SW 1271 (cell line): ENCODE measurements at regions not wholly inside any gene's neighbourhood (a gene's known extent, or its start where the extent isn't known, plus 50 kb on each side); places are given as distances from the start of the nearest gene placed in this dataset.
"Not testable (repeated sequence)": the region's sequence is repeated elsewhere in the genome, so short reads cannot be mapped to it uniquely, and the experiment has no call there.

Experiments used
- DNase-seq, 2 experiments: peaks; one replicate each; lab custom pipeline; 2025; lab: John Stamatoyannopoulos, UW

DNA sequence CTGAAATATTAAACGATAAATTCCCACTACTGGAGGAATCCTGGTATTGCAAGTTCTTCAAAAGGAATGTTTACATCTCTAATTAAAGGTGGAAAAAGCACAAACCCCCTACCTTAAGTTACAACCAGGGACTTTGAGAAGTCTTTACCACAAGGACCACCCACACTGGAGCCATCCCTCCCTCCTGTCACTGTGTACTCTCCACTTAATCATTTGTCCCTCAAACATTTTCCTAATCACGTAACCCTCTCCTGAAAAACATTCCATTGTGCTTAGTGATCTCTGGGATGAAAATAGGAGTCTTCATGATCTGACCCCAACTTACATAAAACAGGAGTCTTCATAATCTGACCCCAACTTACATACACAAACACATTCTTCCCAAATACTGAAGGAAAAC is 85.7 kb downstream of the SUCLG1 start:
- DNase-seq = no peak

DNA sequence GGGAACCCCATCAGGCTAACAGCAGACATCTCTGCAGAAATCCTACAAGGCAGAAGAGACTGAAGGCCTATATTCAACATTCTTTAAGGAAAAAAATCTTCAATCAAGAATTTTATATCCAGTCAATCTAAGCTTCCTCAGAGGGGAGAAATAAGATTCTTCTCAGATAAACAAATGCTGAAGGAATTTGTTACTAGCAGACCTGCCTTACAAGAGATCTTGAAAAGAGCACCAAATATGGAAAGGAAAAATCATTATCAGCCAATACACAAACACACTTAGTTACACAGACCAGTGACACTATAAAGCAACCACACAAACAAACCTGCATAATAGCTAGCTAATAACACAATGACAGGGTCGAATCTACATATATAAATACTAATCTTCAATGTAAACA is 96.5 kb downstream of the SUCLG1 start:
- no peak for DNase-seq

DNA sequence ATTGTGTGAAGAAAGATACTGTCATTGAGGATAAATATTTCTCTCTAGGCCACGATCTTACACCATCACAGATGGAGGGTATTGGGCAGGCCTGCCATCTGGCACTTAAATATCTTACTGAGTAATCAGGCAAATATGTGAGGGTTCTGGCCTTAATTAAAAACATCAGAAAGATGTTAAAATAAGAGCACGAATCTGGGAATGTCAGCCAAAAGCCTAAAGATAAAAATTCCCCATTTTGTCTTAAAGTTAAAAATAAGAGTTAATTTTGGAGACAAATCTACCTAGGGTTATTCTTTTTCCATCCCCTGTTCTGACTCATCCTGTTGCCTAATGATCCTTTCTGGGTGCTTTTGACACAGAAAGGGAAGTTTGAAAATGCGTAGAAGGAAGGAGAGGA is 121.0 kb downstream of the SUCLG1 start:
- DNase-seq = no peak

DNA sequence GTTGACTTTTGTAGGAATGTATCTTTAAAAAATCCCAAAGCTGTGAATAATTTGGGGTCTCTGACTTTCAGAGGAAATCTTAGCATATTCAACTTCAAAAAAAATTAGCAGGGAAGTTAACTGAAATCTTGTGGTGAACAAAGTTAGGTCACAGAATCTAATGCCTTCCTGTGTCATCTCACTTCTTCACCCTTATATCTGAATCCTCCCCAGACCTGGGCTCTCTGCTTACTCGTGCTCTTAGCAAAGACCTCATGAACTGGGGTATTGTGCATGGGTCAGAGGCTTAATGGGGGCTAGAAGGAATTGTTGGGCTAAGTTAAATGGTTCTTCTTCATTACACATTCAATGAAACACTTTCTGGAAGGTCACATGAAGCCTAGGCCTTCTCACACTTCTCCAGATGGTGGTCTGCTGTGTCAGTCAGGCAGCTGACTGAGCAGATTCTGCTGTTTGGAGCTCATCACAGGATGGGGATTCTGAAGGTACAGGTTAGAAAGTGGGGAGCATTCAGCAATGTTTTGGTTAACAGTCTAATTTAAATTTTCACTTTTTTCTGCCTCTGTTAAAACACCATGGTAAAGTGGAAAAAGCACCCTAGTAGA is 131.3 kb downstream of the SUCLG1 start:
- DNase-seq = no peak

DNA sequence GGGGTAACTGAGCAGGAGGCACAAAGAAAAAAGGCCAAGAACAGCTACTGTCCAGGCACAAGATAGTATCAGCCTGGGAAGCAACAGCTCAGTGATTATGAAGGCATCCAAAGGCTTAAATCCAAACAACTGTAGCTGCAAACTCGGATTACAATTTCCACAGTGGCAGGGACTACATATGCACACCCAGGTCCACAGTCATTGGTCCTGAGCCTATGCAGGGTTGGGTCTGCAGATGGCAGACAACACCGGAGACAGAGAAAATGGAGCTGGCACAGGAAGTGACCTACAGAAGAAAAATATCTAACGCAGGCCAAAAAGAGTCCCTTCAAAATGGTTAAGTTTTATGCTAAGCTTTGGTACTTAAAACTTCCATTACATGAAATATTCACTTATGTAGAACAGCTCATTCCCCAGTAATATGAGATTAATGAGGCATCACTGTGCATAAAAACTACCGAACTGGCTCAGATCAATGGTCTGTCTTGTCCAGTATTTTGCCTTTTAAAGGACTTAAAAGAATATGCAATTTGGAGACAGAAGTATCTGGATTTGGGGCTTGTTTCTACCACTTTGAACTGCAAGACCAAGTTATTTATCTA is 132.1 kb downstream of the SUCLG1 start:
- no peak for DNase-seq

DNA sequence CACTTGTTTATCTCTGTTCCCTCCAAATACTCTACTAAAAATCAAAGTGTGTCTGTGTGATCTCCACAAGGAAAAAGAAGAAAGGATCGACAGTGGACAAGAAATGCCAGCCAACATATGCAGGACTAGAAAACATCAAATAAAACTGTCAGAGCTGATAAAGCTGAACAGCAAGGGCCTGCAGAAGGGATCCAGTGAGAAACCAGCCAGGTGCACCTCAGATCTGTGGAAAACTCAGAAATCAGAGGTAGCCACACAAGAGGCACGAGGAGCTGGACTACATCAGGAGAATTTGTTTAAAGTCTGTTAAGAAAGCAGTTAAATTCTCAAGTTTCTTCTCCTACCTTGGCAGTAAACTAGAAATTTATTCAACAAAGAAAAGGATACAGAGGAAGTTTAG is 135.2 kb downstream of the SUCLG1 start:
- DNase-seq = no peak

DNA sequence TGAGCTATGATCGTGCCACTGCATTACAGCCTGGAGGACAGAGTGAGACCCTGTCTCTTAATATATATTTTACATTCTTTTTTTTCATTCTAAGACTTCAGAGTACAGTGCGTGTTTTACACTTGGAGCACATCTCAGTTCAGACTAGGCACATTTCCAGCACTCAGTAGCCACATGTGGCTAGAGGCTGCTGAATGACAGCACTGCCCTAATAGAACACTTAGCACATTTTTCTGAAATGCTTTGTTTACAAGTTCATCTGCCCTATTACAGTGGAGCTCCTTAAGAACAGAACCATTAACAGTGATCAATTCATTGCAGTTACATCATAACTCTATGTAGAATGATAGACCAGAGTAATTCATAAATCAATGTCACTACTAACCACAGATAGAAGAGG is 138.1 kb downstream of the SUCLG1 start:
- no peak for DNase-seq

DNA sequence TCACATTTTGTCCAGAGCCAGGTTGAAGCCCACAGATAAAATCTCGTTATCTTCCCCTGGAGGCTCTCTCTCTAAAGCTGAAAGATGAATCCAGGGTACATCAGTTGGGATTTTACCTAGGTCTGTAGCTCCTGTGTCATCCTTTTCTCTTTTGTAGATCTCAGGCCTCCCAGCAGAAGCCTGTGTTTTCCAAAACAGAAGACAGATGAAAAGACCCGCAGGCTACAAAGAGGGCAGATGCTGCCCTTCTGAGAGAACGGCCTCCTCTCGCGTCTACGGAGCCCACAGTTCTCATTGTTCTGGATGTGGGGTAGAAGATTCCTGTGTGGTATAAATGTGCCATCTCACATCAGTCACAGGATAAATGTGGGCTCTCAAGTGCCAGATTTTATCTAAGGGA is 139.5 kb downstream of the SUCLG1 start:
- DNase-seq = no peak

DNA sequence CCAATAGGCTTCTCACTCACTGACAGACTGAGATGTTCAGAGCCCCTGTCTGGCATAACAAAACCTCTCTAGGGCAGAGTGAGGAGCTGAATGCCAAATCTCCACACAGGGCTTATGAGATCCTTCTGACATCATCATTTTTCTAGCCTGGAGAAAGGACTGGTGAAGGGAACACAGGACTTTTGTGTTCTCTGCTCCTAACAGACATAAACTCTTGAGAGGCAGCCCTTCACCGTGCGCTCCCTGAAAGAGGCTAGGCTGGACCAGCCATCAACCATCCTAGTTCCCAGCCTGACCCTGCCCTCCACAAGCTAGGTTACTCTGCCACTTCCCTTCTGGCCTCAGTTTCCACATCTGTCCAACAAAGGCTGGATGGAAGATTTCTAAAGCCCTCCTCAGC is 141.9 kb downstream of the SUCLG1 start:
- no peak for DNase-seq

DNA sequence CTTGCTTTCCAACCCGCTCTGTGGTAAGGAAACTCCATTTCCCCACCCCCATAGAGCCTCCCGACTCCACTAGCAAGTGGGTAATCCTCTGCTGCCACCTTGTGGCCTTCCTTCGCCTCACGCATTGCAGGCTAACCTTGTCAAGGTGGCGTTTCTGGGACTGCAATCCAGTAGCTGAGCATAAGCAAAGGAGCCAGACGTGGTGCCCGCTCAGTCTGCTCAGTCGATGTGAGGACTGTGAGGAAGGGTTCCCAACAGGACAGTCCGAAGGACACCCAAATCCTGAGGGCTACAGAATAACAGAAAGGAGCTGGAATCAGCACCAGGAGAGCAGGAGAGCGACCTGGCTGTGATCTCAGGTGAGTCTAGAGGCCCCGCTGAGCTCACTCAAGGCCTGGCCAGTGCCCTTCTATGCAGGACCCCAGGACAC is 144.2 kb downstream of the SUCLG1 start:
- peak; percentile 17 to 73 for DNase-seq

DNA sequence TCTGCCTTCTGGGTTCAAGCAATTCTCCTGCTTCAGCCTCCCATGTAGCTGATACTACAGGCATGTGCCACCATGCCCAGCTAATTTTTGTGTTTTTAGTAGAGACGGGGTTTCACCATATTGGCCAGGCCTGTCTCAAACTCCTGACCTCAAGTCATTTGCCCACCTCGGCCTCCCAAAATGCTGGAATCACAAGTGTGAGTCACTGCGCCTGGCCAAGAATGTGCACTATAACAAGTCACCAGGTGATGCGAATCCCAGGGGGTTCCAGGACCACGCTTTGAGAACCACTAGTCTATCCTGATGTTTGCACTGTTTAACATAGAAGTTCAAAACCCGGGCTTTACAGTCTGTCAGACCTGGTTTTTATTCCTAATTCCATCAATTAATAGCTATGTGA is 144.8 kb downstream of the SUCLG1 start:
- no peak for DNase-seq

DNA sequence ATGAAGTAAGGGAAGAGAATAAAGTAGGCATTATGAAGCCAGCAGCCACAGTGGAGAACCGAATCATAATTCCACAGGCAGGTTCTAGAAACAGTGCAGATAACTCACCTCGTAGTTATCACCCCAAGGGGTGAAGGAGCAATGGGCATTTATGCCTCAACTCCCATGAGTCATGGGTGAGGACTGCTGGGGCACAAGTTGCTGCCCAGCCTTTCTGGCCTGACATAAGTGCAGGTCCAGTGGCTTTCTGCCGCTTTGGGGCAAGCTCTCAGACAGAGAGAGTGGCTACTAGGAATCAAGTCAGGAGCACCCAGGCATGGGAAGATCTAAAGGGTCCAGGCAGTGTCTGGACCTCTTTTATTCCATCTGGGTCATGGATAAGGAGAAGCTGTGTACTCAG is 149.8 kb downstream of the SUCLG1 start:
- DNase-seq = no peak

DNA sequence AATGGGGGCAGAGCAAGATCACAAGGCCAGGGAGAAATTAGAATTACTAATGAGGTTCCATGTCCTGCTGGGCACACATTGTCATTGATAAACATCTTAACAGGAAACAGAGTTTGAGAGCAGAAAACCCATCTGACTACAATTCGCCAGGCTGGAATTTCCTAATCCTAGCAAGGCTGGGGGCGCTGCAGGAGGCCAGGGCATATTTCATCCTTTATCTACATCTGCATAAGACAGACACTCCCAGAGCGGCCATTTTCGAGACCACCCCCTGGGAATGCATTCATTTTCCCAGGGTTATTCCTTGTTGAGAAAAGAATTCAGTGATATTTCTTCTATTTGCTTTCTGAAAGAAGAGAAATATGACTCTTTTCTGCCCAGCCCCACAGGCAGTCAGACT is 152.7 kb downstream of the SUCLG1 start:
- DNase-seq = no peak

DNA sequence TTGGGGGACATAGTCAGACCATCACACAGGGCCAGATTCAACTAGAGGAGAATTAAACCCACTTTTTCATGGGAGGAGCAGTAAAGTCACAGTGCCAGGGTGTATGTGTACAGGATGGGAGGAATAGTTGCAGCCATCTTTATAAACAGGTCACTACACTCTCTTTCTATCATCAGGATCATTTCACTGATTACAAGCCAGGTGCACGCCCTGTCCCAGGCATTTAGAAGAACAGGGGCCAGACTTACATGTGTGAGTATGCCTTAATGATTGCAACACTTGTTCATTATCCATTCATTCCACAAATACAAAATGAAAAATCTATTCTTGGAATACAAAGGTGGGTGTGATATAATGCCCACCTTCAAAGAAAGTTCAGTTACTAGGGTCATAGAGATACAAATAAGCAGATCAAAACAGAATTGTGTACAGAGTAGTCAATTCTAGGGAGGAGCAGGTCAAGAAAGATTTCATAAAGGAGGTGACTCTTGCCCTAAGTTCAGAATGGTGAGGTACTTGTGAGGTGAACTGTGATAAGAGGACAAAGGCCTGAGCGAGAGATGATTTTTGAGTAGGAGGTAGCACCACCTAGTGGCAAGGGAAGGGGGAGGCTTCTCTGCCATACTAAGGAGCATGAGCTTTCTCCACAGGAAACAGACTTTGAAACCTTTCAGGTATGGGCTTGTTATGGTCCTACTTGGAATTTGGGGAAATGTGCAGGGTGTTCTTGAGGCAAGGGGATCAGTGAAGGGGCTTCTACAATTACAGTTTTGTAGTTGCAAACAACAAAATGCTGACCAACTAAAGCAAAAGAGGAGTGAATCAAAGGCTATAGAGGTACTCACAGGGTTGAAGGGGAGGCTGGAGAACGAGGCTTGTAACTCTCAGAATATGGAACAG is 156.3 kb downstream of the SUCLG1 start:
- DNase-seq = peak; percentile 6 to 40

DNA sequence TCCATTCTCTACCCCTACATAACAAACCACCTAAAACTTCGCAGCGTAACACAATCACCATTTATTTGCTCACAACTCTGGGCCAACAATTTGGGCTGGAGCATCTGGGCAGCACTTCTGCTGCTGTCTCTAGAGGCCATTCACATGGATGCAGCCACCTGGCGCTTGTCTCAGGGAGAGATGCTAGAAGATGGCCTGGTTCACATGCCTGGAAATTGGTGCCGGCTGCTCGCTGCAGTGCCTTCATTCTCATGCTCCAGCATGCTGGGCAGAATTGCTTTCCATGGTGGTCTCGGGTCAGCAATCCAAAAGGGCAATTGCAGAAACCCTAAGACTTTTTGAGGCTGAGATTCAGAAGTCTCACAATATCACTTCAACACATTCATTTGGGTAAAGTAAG is 157.4 kb downstream of the SUCLG1 start:
- DNase-seq = no peak

DNA sequence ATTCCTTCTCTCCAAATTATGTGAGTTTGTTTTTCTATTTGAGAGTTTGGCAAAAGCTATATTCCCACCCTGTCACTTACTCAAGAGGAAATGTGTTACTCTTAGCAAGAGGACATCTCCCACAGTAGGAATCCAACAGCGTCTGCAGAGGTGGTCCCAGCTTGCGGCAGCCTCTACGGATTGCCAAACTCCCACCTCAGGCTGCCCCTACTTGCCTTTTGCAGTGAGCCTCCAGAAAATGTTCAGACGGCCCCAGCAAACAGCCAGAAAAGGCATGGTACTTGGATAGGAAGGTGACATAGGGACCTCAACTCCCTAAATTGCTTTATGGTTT is 158.4 kb downstream of the SUCLG1 start:
- no peak for DNase-seq

DNA sequence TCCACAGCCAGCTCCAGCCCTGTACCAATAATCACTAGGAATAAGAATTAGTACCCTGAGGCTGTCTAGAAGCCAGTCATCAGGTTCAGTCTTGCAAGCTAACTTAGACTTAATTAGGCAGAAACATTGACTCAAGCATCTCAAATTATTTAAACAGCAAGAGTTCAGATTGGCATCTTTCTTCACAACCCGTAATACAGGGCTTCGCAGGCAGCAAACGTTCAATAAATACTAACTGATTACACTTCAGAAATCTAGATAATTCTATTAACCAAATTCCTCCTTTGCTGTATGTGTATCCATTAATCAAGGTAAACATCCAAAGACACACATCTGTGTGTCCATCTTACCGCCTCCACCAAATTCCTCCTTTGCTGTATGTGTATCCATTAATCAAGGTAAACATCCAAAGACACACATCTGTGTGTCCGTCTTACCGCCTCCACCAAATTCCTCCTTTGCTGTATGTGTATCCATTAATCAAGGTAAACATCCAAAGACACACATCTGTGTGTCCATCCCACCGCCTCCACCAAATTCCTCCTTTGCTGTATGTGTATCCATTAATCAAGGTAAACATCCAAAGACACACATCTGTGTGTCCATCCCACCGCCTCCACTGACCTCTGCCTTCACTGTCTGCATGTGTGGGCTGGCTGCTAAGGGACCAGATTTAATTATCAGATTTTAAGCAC is 158.9 kb downstream of the SUCLG1 start:
- DNase-seq = not testable (repeated sequence)

DNA sequence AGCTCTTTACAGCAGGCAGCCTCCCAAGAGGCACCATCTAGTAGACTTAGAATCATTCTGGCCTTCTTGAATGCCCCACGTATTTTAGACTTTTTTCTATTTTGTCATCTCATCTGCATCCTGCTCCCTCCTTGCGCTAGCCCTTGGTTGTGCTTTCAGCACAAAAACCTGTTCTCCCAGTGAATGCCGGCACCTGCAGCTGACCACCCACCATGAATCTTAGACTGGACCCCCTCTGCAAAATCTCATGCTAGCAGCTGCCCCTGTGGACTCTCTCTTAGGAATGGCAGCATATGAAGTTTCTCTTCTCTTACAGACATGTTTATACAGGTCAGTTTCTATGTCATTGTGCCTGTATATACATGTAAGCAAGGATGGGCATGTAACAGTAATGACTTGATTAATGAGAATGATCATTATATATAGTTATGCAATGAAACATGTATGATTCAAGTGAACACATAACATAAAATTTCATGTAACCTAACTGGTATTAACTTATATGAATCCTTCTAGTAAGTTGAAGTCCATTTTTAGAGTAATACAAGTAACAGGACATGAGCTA is 159.8 kb downstream of the SUCLG1 start:
- no peak for DNase-seq

DNA sequence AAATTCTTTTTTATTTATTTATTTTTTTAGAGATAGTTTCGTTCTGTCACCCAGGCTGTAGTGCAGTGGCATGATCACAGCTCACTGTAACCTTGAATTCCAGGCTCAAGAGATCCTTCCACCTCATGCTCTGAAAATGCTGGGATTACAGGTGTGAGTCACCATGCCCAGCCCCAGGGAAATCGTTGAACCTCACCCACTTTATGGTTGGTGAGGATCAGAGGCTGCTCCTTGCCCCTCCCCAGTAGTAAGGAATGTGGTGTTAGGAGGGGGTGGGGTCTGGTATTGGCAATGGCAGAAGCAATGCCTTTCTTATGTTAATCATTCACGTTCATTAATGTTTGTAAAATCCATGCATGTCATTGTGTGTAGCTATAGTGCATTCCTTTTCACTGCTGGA is 161.9 kb downstream of the SUCLG1 start:
- DNase-seq = peak in 1 of 2 experiments; percentile 4

DNA sequence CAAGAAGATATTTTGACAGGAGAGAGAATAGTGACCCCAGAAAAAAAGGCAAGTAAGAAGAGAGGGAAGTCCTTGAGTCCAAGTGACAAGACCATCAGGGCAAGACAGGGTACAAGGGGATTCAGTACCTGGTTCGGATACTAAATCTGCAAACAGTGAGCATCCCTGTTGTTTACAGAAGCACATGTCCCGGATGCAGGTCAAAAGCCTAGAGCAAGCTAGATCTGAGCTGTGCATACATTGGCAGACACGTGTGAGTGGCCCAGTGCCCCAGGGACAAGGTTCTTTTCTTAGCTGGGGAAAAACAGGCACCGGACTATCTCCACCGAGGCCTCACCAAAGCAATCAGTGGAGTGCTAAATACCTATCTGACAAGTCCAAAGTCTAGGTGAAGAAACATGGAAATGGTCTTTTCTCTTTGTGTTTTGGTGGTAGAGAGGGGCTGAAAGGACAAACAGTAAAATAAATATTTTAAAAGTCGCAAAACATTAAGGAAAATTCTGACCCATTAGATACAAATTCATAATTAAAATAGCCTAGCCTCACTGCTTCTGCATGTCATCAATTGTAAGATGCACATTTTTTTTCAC is 165.2 kb downstream of the SUCLG1 start:
- DNase-seq = no peak

DNA sequence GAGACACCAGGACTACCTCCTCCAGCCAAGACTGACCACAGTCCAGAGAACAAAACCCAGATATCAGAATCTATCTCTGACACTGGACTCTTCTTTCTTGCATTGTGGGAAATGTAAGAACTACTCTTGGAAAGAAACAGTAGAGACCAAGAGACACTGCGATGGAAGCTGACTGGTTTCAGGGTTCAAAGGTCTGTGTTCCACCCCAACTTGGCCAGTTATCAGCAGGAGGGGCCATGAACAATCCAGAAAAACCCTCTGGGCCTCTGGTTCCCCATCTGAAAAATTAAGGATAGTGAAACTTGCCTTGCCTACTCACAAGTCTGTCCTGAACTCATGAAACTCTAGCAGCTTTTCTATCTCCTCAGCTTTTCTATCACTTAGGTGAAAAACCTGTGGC is 166.5 kb downstream of the SUCLG1 start:
- DNase-seq = no peak

DNA sequence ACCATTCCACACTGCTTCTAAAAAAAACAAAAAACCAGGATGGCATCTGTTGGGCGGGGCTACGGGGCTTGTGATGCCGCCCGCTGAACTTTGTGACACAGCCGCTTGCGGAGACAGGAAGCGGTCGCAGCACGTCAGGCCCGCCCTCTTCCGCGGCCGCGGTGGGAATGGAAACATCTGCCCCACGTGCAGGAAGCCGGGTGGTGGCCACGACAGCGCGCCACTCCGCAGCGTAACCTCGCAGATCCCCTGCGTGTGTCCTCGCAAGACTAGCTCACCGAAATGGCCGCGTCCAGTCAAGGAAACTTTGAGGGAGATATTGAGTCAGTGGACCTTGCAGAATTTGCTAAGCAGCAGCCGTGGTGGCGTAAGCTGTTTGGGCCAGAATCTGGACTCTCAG is 168.5 kb downstream of the SUCLG1 start:
- DNase-seq = no peak
